B cell (primary cell): ENCODE measurements at regions not wholly inside any gene's neighbourhood (a gene's known extent, or its start where the extent isn't known, plus 50 kb on each side); places are given as distances from the start of the nearest gene placed in this dataset.

Experiments
- ATAC-seq: fragments of 200-7000 bp; cut with Tn5 transposase; one replicate; pipeline ENCODE4 v1.10.0; 2021; ENCODE audit warnings: low read depth, mild to moderate bottlenecking, moderate number of reproducible peaks, moderate library complexity
- CTCF ChIA-PET: fragments of 350-600 bp; sonication (Branson Sonifier 250); formaldehyde crosslinking; loops from one replicate; lab custom pipeline; 2021; ENCODE audit warnings: antibody characterized with exemption, inconsistent platforms; lab: Charles Lee
- POLR2A ChIA-PET: fragments of 350-600 bp; sonication (Branson Sonifier 250); formaldehyde crosslinking; loops from one replicate; lab custom pipeline; 2021; ENCODE audit warnings: antibody characterized with exemption; lab: Charles Lee
- DNase-seq: peaks from one replicate; pipeline ENCODE4 v3.0.0; 2013
- H2AFZ ChIP-seq: 2 replicates; pipeline ENCODE4 v1.6.1; 2012; ENCODE audit warnings: mild to moderate bottlenecking, low read depth, low read length; ENCODE audit not compliant: insufficient read depth, poor library complexity, severe bottlenecking
- H3K27ac ChIP-seq, 2 donors: 1 replicate in 1 of 2; 2 replicates in 1 of 2; pipeline ENCODE4 v1.5.1; 2012 to 2013; ENCODE audit warnings: low read length in 2 of 2, mild to moderate bottlenecking in 2 of 2, moderate library complexity in 1 of 2
- H3K27me3 ChIP-seq, 4 experiments: fragments of 200-600 bp in 1 of 4; sonication (generic) in 1 of 4; replicated peaks in 1 of 4; 1 replicate in 2 of 4; 2 replicates in 2 of 4; pipeline versions ENCODE4 v1.6.1 to v1.7.0; 2013 to 2016; ENCODE audit warnings: low read length in 3 of 4, mild to moderate bottlenecking in 2 of 4, mixed read lengths in 1 of 4, moderate library complexity in 1 of 4; ENCODE audit not compliant: insufficient read depth in 4 of 4, control insufficient read depth in 3 of 4; ENCODE audit errors: control extremely low read depth in 1 of 4
- H3K36me3 ChIP-seq, 2 experiments: replicated peaks in 1 of 2; 1 replicate in 1 of 2; 2 replicates in 1 of 2; pipeline versions ENCODE4 v1.6.1 to v1.7.1; 2013; ENCODE audit warnings: low read length in 1 of 2; ENCODE audit not compliant: insufficient read depth in 2 of 2, control insufficient read depth in 1 of 2; ENCODE audit errors: control extremely low read depth in 1 of 2, extremely low read depth in 1 of 2
- H3K4me1 ChIP-seq, 2 donors: fragments of 200-600 bp in 1 of 2; sonication (generic) in 1 of 2; 1 replicate in 1 of 2; 2 replicates in 1 of 2; pipeline versions ENCODE4 v1.5.1 to v1.6.1; 2013 to 2017; ENCODE audit warnings: low read length in 2 of 2; ENCODE audit not compliant: control insufficient read depth in 2 of 2, insufficient read depth in 2 of 2
- H3K4me2 ChIP-seq: replicated peaks from 2 replicates; pipeline ENCODE3; 2012; ENCODE audit warnings: mild to moderate bottlenecking, low read depth, low read length; ENCODE audit not compliant: poor library complexity, severe bottlenecking
- H3K4me3 ChIP-seq, 5 experiments: fragments of 200-600 bp in 1 of 5; sonication (generic) in 1 of 5; 1 replicate in 3 of 5; 2 replicates in 2 of 5; pipeline versions ENCODE4 v1.5.1 to v1.7.0; 2011 to 2016; ENCODE audit warnings: low read length in 4 of 5, mild to moderate bottlenecking in 4 of 5, low read depth in 2 of 5, control low read depth in 1 of 5, moderate library complexity in 1 of 5; ENCODE audit not compliant: insufficient read depth in 1 of 5; ENCODE audit errors: control extremely low read depth in 1 of 5, extremely low read depth in 1 of 5
- H3K79me2 ChIP-seq: fragments of 200-600 bp; sonication (generic); one replicate; pipeline ENCODE4 v1.6.0; 2016; ENCODE audit warnings: low read length; ENCODE audit not compliant: control insufficient read depth, insufficient read depth
- H3K9ac ChIP-seq: fragments of 200-600 bp; sonication (generic); 2 replicates; pipeline ENCODE4 v1.6.1; 2017; ENCODE audit warnings: mild to moderate bottlenecking, low read length, moderate library complexity
- H3K9me3 ChIP-seq, 3 donors: one replicate each; pipeline versions ENCODE4 v1.6.1 to v1.7.1; 2013; ENCODE audit warnings: low read length in 2 of 3; ENCODE audit not compliant: control insufficient read depth in 2 of 3, insufficient read depth in 1 of 3; ENCODE audit errors: control extremely low read depth in 1 of 3
- H4K20me1 ChIP-seq: 2 replicates; pipeline ENCODE4 v1.6.0; 2012; ENCODE audit warnings: mild to moderate bottlenecking, low read length; ENCODE audit not compliant: insufficient read depth, control insufficient read depth, poor library complexity, severe bottlenecking
- H3K27ac Mint-ChIP-seq: one replicate; pipeline ENCODE4 v1.8.0; 2021; ENCODE audit warnings: mixed read lengths
- H3K27me3 Mint-ChIP-seq: one replicate; pipeline ENCODE4 v1.8.0; 2021; ENCODE audit warnings: mixed read lengths
- H3K4me1 Mint-ChIP-seq: one replicate; pipeline ENCODE4 v1.8.0; 2021; ENCODE audit warnings: mixed read lengths
- H3K4me3 Mint-ChIP-seq: one replicate; pipeline ENCODE4 v1.8.0; 2021; ENCODE audit warnings: mixed read lengths
- H3K9me3 Mint-ChIP-seq: one replicate; pipeline ENCODE4 v1.8.0; 2022; ENCODE audit warnings: mixed read lengths; ENCODE audit not compliant: insufficient read depth
- EZH2 ChIP-seq: IDR thresholded peaks from 2 replicates; pipeline ENCODE4 v1.6.1; 2012; ENCODE audit warnings: borderline replicate concordance, low read depth, mild to moderate bottlenecking, moderate library complexity, low read length; ENCODE audit not compliant: insufficient read depth, poor library complexity, severe bottlenecking
- WGBS: methylation state at CpG from one replicate; pipeline ENCODE4 v1.1.5; 2013; ENCODE audit warnings: missing lambda C conversion rate; ENCODE audit not compliant: insufficient coverage; 5-methylcytosine and 5-hydroxymethylcytosine counted together
- intact Hi-C: fragments of 100-400 bp; cut with micrococcal nuclease; formaldehyde crosslinking; loops from one replicate; pipeline ENCODE4 v1.10.0; 2022
- TF ChIP-seq, protein P1 (sequence below): fragments of 200-600 bp; IDR thresholded peaks from one replicate; pipeline ENCODE4 v1.8.0; 2022; ENCODE audit warnings: antibody characterized with exemption, mild to moderate bottlenecking

DNA sequence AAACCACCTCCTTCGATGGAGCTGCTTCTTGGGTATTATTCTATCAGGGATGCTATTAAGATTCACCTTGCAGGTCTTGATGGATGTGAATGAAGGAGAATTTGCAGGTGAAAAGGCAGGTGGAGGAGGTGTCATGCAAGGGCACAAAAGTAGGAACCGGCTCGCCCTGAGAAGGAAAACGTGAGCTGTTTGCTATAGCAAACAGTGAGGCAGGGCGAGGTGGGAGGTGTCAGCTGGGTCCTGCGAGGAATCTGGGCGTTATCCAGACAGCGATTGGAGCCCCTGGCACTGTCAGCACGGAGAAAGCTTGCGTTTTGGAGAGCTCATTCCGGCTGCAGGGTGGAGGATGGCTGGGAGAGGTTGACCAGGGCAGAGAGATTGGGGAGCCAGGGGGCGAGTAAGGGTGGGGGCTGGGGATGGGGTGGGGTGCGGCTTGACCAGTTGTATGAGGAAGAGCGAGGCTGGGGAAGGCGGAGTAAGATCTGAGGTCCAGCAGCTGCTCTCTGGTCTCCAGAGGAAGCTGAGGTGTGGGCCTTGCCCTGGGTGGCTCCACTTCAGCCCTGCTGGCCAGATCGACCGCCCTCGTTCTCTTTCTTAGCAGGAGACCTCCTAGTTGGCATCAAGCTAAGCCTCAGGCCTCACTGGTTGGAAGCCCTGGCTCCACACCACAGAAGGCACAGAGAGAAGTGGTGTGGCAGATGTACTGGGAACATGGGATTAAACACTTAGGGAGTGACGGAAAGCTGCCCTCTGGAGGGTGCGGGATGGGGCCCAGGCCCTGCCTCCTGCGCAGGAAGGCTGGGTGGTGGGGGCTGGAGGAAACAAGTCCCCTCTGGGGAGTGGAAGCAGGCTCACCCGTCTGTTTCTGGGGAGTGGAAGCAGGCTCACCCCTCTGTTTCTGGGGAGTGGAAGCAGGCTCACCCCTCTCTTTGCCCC lies 54.7 kb upstream of the NEURL1B start:
- intact Hi-C loops: no loop called here
- Mint-ChIP-seq H3K4me3 (no peak overlapping the region), H3K4me1 (no peaks in the 10 kb centered on the region), H3K9me3 (no peaks in the 10 kb centered on the region), H3K27me3 (peaks cover 30% of the 10 kb centered on the region), H3K27ac (no peak overlapping the region)
- POLR2A ChIA-PET: no interaction called here
- H3K27ac ChIP-seq: no peak overlapping the region
- CTCF ChIA-PET: no interaction called here
- H3K9ac ChIP-seq: no peak overlapping the region
- H4K20me1 ChIP-seq: no peaks in the 10 kb centered on the region
- no peak overlapping the region for H2AFZ ChIP-seq
- H3K79me2 ChIP-seq: no peaks in the 10 kb centered on the region
- no peak overlapping the region for H3K4me2 ChIP-seq
- no peak for DNase-seq
- no peak for TF ChIP-seq EZH2
- TF ChIP-seq, protein P1, sequence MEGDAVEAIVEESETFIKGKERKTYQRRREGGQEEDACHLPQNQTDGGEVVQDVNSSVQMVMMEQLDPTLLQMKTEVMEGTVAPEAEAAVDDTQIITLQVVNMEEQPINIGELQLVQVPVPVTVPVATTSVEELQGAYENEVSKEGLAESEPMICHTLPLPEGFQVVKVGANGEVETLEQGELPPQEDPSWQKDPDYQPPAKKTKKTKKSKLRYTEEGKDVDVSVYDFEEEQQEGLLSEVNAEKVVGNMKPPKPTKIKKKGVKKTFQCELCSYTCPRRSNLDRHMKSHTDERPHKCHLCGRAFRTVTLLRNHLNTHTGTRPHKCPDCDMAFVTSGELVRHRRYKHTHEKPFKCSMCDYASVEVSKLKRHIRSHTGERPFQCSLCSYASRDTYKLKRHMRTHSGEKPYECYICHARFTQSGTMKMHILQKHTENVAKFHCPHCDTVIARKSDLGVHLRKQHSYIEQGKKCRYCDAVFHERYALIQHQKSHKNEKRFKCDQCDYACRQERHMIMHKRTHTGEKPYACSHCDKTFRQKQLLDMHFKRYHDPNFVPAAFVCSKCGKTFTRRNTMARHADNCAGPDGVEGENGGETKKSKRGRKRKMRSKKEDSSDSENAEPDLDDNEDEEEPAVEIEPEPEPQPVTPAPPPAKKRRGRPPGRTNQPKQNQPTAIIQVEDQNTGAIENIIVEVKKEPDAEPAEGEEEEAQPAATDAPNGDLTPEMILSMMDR: no peak
- 79% methylated on average over 21 of the region's 22 CpGs for WGBS
- no peak for ATAC-seq
- H3K4me3 ChIP-seq: no peak overlapping the region
- H3K9me3 ChIP-seq: no peaks in the 10 kb centered on the region
- H3K36me3 ChIP-seq: no peaks in the 10 kb centered on the region
- no peaks in the 10 kb centered on the region for H3K4me1 ChIP-seq
- H3K27me3 ChIP-seq: peaks cover 0 to 1% (median 0%) of the 10 kb centered on the region in 4 experiments

DNA sequence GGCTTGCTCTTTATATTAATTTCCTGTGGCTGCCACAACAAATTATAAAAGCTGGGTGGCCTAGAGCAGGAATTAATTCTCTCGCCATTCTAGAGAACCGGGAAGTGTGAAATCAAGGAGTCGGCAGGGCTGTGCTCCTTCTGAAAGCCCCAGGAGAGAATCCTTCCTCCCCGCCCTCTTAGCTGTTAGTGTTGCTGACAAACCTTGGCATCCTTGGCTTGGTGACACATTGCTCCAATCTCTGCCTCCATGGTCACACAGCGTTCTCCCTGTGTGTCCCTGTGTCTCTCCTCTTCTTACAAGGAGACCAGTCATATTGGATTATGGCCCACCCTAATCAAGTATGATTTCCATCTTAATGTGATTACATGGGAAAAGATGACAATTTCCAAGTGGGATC lies 55.9 kb upstream of the NEURL1B start:
- ChIA-PET POLR2A (no interaction called here), CTCF (no interaction called here)
- Mint-ChIP-seq H3K4me1 (no peaks in the 10 kb centered on the region), H3K4me3 (no peak overlapping the region), H3K27ac (no peak overlapping the region), H3K27me3 (peaks cover 30% of the 10 kb centered on the region), H3K9me3 (no peaks in the 10 kb centered on the region)
- H3K9me3 ChIP-seq: no peaks in the 10 kb centered on the region
- no peak for ATAC-seq
- H3K27me3 ChIP-seq: peaks cover 0 to 4% (median 0%) of the 10 kb centered on the region in 4 experiments
- no peaks in the 10 kb centered on the region for H3K36me3 ChIP-seq
- intact Hi-C loops: no loop called here
- H3K4me1 ChIP-seq: no peaks in the 10 kb centered on the region
- no peak overlapping the region for H3K4me3 ChIP-seq
- DNase-seq: no peak
- WGBS: 88% methylated on average over 5 of the region's 5 CpGs
- no peak overlapping the region for H2AFZ ChIP-seq
- H3K4me2 ChIP-seq: no peak overlapping the region
- H3K9ac ChIP-seq: no peak overlapping the region
- no peaks in the 10 kb centered on the region for H3K79me2 ChIP-seq
- no peaks in the 10 kb centered on the region for H4K20me1 ChIP-seq
- TF ChIP-seq, protein P1: no peak
- no peak for TF ChIP-seq EZH2
- H3K27ac ChIP-seq: no peak overlapping the region
